ENCODE measurements at regions not wholly inside any gene's neighbourhood (a gene's known extent, or its start where the extent isn't known, plus 50 kb on each side); places are given as distances from the start of the nearest gene placed in this dataset.

- Mint-ChIP-seq H3K4me3 (ENCODE audit: unreplicated experiment) (no peak overlapping the region), H3K4me1 (ENCODE audit: insufficient read depth, unreplicated experiment) (peaks cover 11% of the 10 kb centered on the region), H3K9me3 (ENCODE audit: unreplicated experiment) (no peaks in the 10 kb centered on the region), H3K27me3 (ENCODE audit: insufficient read depth, unreplicated experiment) (no peaks in the 10 kb centered on the region), H3K27ac (ENCODE audit: low read depth, unreplicated experiment) (no peak overlapping the region), H3K36me3 (ENCODE audit: insufficient read depth, unreplicated experiment) (no peaks in the 10 kb centered on the region)
- CTCF ChIA-PET = interaction anchor here (0.6 kb wide), 1 partner anchor 9 kb away, joined by 3 read pairs; no protein-coding TSS in a partner anchor
- DNase-seq (ENCODE audit: unreplicated experiment) = peak; percentile 27
- intact Hi-C loops (cut with micrococcal nuclease) = no loop called here
- POLR2A ChIA-PET = interaction anchor here (0.6 kb wide), 1 partner anchor 8 kb away, joined by 3 read pairs; no protein-coding TSS in a partner anchor
- TF ChIP-seq, protein P1, sequence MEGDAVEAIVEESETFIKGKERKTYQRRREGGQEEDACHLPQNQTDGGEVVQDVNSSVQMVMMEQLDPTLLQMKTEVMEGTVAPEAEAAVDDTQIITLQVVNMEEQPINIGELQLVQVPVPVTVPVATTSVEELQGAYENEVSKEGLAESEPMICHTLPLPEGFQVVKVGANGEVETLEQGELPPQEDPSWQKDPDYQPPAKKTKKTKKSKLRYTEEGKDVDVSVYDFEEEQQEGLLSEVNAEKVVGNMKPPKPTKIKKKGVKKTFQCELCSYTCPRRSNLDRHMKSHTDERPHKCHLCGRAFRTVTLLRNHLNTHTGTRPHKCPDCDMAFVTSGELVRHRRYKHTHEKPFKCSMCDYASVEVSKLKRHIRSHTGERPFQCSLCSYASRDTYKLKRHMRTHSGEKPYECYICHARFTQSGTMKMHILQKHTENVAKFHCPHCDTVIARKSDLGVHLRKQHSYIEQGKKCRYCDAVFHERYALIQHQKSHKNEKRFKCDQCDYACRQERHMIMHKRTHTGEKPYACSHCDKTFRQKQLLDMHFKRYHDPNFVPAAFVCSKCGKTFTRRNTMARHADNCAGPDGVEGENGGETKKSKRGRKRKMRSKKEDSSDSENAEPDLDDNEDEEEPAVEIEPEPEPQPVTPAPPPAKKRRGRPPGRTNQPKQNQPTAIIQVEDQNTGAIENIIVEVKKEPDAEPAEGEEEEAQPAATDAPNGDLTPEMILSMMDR (IDR thresholded peaks at IDR 0.05; ENCODE audit: unreplicated experiment) = no peak
- no TSS peak for BruUV-seq (replicated peaks)
Measured at GRCh38 chr9:81125446-81126092, 563.8 kb downstream of the TLE1 start.

DNA sequence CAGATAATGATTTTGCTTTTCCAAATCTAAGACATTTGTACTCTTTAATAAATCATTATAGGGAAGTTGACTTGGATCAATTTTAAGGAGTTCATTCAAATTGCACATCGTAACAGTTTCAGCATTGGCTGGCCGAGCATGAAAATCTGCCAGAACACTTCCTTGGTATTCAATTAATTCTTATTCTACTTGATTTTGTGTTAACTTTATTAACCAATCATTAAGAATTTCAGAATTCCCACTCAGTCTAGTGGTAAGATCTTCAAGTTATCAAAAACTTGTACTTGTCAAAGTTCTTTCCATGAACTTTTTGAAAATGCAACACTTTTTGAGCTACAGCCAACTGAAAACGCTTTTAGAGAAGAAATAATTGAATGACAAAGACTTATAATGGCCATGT is 565.8 kb downstream of the TLE1 start:
- TF ChIP-seq, protein P1 (IDR thresholded peaks at IDR 0.05; ENCODE audit: unreplicated experiment) = no peak
- no peak overlapping the region for H3K4me3 Mint-ChIP-seq (ENCODE audit: unreplicated experiment)
- H3K4me1 Mint-ChIP-seq (ENCODE audit: insufficient read depth, unreplicated experiment) = peaks cover 11% of the 10 kb centered on the region
- intact Hi-C loops (cut with micrococcal nuclease) = no loop called here
- ChIA-PET POLR2A (interaction anchor here (0.6 kb wide), 1 partner anchor 348 kb away, joined by 3 read pairs; no protein-coding TSS in a partner anchor), CTCF (no interaction called here)
- BruUV-seq (replicated peaks) = no TSS peak
- no peaks in the 10 kb centered on the region for H3K9me3 Mint-ChIP-seq (ENCODE audit: unreplicated experiment)
- no peak overlapping the region for H3K27ac Mint-ChIP-seq (ENCODE audit: low read depth, unreplicated experiment)
- no peak for DNase-seq (ENCODE audit: unreplicated experiment)
- no peaks in the 10 kb centered on the region for H3K27me3 Mint-ChIP-seq (ENCODE audit: insufficient read depth, unreplicated experiment)
- no peaks in the 10 kb centered on the region for H3K36me3 Mint-ChIP-seq (ENCODE audit: insufficient read depth, unreplicated experiment)

- no TSS peak for BruUV-seq (replicated peaks)
- H3K4me1 Mint-ChIP-seq (ENCODE audit: insufficient read depth, unreplicated experiment) = peaks cover 11% of the 10 kb centered on the region
- POLR2A ChIA-PET = no interaction called here
- no peaks in the 10 kb centered on the region for H3K27me3 Mint-ChIP-seq (ENCODE audit: insufficient read depth, unreplicated experiment)
- CTCF ChIA-PET = no interaction called here
- TF ChIP-seq, protein P1 (IDR thresholded peaks at IDR 0.05; ENCODE audit: unreplicated experiment) = no peak
- no peak for DNase-seq (ENCODE audit: unreplicated experiment)
- no peak overlapping the region for H3K27ac Mint-ChIP-seq (ENCODE audit: low read depth, unreplicated experiment)
- no peaks in the 10 kb centered on the region for H3K9me3 Mint-ChIP-seq (ENCODE audit: unreplicated experiment)
- no peak overlapping the region for H3K4me3 Mint-ChIP-seq (ENCODE audit: unreplicated experiment)
- no peaks in the 10 kb centered on the region for H3K36me3 Mint-ChIP-seq (ENCODE audit: insufficient read depth, unreplicated experiment)
- intact Hi-C loops (cut with micrococcal nuclease) = no loop called here
Measured at GRCh38 chr9:81122749-81123148, 566.6 kb downstream of the TLE1 start.

GRCh38 chr9:81119591-81119990 is 569.8 kb downstream of the TLE1 start:
- no TSS peak for BruUV-seq (replicated peaks)
- no peak overlapping the region for H3K4me3 Mint-ChIP-seq (ENCODE audit: unreplicated experiment)
- intact Hi-C loops (cut with micrococcal nuclease) = no loop called here
- H3K36me3 Mint-ChIP-seq (ENCODE audit: insufficient read depth, unreplicated experiment) = no peaks in the 10 kb centered on the region
- no peak overlapping the region for H3K27ac Mint-ChIP-seq (ENCODE audit: low read depth, unreplicated experiment)
- TF ChIP-seq, protein P1 (IDR thresholded peaks at IDR 0.05; ENCODE audit: unreplicated experiment) = no peak
- no peaks in the 10 kb centered on the region for H3K27me3 Mint-ChIP-seq (ENCODE audit: insufficient read depth, unreplicated experiment)
- no peak for DNase-seq (ENCODE audit: unreplicated experiment)
- ChIA-PET CTCF (no interaction called here), POLR2A (no interaction called here)
- H3K4me1 Mint-ChIP-seq (ENCODE audit: insufficient read depth, unreplicated experiment) = no peaks in the 10 kb centered on the region
- H3K9me3 Mint-ChIP-seq (ENCODE audit: unreplicated experiment) = no peaks in the 10 kb centered on the region

Measured in MCF 10A (cell line).